Testis (tissue), 2 donors: ENCODE measurements at regions not wholly inside any gene's neighbourhood (a gene's known extent, or its start where the extent isn't known, plus 50 kb on each side); places are given as distances from the start of the nearest gene placed in this dataset.

ENCODE experiments used
- CTCF ChIP-seq, 3 experiments: fragments of 450-650 bp in 2 of 3; fragments of 200-600 bp in 1 of 3; sonication (generic) in 1 of 3; IDR thresholded peaks; one replicate each; pipeline ENCODE4 v1.5.1; 2016 to 2019; ENCODE audit warnings: antibody characterized with exemption in 3 of 3, mild to moderate bottlenecking in 2 of 3, moderate library complexity in 1 of 3
- POLR2A ChIP-seq: fragments of 450-650 bp; IDR thresholded peaks from one replicate; pipeline ENCODE4 v1.6.1; 2017; ENCODE audit warnings: antibody characterized with exemption, mild to moderate bottlenecking, moderate library complexity

DNA sequence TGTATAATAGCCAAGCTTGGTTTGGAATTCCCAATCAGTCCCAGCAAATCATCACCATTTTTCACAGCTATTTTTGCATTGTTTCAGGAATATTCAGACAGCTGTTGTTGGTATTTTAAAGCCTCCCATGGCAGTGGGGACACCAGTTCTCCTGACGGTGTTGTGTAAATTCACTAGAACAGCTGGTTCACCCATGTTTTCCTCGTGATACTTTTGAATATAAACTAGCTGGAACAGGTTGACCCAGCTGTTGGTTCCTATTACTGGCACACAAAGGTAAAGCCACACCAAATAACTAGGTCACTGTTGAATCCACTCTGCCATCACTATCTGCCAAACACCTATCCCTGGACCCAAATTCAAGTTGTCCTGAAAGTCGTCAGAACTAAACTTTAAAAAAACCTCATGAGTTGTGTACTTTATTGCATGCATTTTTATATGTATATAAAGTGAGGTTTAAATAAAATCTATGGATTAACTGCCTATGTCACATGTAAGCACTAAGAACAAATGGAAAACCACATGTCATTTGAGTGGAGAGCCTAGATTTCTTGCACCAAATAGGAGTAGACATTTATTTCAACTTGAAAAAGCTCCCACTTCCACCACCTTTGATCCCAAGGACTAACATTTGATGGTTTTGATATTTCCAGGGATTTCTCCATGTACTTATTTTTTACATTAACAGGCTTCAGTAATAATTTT is 121.9 kb upstream of the PIK3R1 start:
- TF ChIP-seq CTCF (IDR thresholded peaks at IDR 0.05): no peak
- TF ChIP-seq POLR2A: no peak
